Tibial nerve (tissue), 4 donors: ENCODE measurements at regions not wholly inside any gene's neighbourhood (a gene's known extent, or its start where the extent isn't known, plus 50 kb on each side); places are given as distances from the start of the nearest gene placed in this dataset.

Experiments used
- DNase-seq, 2 donors: peaks; one replicate each; pipeline ENCODE4 v3.0.0-alpha.2; 2019; ENCODE audit warnings: low spot score in 2 of 2
- H3K27ac ChIP-seq, 4 donors: fragments of 200-600 bp; sonication (generic) in 3 of 4; one replicate each; pipeline ENCODE4 v1.5.1; 2017 to 2019; ENCODE audit warnings: mild to moderate bottlenecking in 1 of 4
- H3K27me3 ChIP-seq, 2 donors: fragments of 200-600 bp; sonication (generic) in 1 of 2; one replicate each; pipeline versions ENCODE4 v1.5.1 to v1.6.0; 2017 to 2019
- H3K36me3 ChIP-seq, 3 donors: fragments of 200-600 bp; sonication (generic); one replicate each; pipeline ENCODE4 v1.5.1; 2018 to 2019
- H3K4me1 ChIP-seq, 4 donors: fragments of 200-600 bp; sonication (generic) in 3 of 4; one replicate each; pipeline ENCODE4 v1.5.1; 2017 to 2019
- H3K4me3 ChIP-seq, 4 donors: fragments of 200-600 bp; sonication (generic) in 3 of 4; one replicate each; pipeline ENCODE4 v1.5.1; 2017 to 2019; ENCODE audit warnings: mild to moderate bottlenecking in 1 of 4, moderate library complexity in 1 of 4
- H3K9me3 ChIP-seq, 4 donors: fragments of 200-600 bp; sonication (generic) in 3 of 4; one replicate each; pipeline ENCODE4 v1.5.1; 2017 to 2019
- CTCF ChIP-seq, 5 experiments: fragments of 200-600 bp in 3 of 5; fragments of 450-650 bp in 2 of 5; sonication (generic) in 3 of 5; IDR thresholded peaks; one replicate each; pipeline ENCODE4 v1.5.1; 2016 to 2019; ENCODE audit warnings: antibody characterized with exemption in 5 of 5, mild to moderate bottlenecking in 3 of 5, moderate library complexity in 2 of 5
- EP300 ChIP-seq, 2 donors: sonication (generic); formaldehyde crosslinking; IDR thresholded peaks; one replicate each; pipeline ENCODE4 v1.6.1; 2017; ENCODE audit warnings: antibody characterized with exemption in 2 of 2, mild to moderate bottlenecking in 1 of 2
- POLR2A ChIP-seq, 2 donors: fragments of 450-650 bp; IDR thresholded peaks; one replicate each; pipeline ENCODE4 v1.6.1; 2017; ENCODE audit warnings: antibody characterized with exemption in 2 of 2, mild to moderate bottlenecking in 2 of 2, moderate library complexity in 2 of 2
- WGBS, 2 donors: methylation state at CpG; one replicate each; pipeline ENCODE4 v1.1.5; 2018; 5-methylcytosine and 5-hydroxymethylcytosine counted together

GRCh38 chr5:88944751-88945531 is 62.0 kb upstream of the MEF2C start:
- no peak for TF ChIP-seq POLR2A (IDR thresholded peaks at IDR 0.05)
- TF ChIP-seq EP300 (IDR thresholded peaks at IDR 0.05) = no peak
- no peak for TF ChIP-seq CTCF (IDR thresholded peaks at IDR 0.05)
- H3K27me3 ChIP-seq = no peaks in the 10 kb centered on the region
- no peaks in the 10 kb centered on the region for H3K9me3 ChIP-seq
- no peak overlapping the region for H3K27ac ChIP-seq
- 77 to 78% methylated on average over 8 of the region's 8 CpGs for WGBS, 2 donors
- H3K4me3 ChIP-seq = no peak overlapping the region
- H3K4me1 ChIP-seq = peaks cover 0 to 34% (median 12%) of the 10 kb centered on the region in 4 donors
- DNase-seq = no peak
- H3K36me3 ChIP-seq = no peaks in the 10 kb centered on the region

- TF ChIP-seq EP300 (IDR thresholded peaks at IDR 0.05) (no peak), POLR2A (IDR thresholded peaks at IDR 0.05) (no peak), CTCF (IDR thresholded peaks at IDR 0.05) (no peak)
- Histone ChIP-seq H3K9me3 (no peaks in the 10 kb centered on the region), H3K4me3 (no peak overlapping the region), H3K27ac (no peak overlapping the region), H3K27me3 (no peaks in the 10 kb centered on the region), H3K36me3 (no peaks in the 10 kb centered on the region), H3K4me1 (peaks cover 0 to 34% (median 12%) of the 10 kb centered on the region in 4 donors)
- 94 to 97% methylated on average over 2 of the region's 2 CpGs for WGBS, 2 donors
- DNase-seq = no peak
These were observed 58.6 kb upstream of the MEF2C start for GRCh38 chr5:88941581-88941980.

- no peaks in the 10 kb centered on the region for H3K36me3 ChIP-seq
- peaks cover 0 to 34% (median 12%) of the 10 kb centered on the region in 4 donors for H3K4me1 ChIP-seq
- H3K9me3 ChIP-seq = no peaks in the 10 kb centered on the region
- H3K27me3 ChIP-seq = no peaks in the 10 kb centered on the region
- H3K27ac ChIP-seq = no peak overlapping the region
- WGBS, 2 donors = 96 to 97% methylated on average over 1 of the region's 1 CpG
- TF ChIP-seq POLR2A (IDR thresholded peaks at IDR 0.05) (no peak), EP300 (IDR thresholded peaks at IDR 0.05) (no peak), CTCF (IDR thresholded peaks at IDR 0.05) (no peak)
- no peak overlapping the region for H3K4me3 ChIP-seq
- DNase-seq = no peak
These were observed 57.7 kb upstream of the MEF2C start for GRCh38 chr5:88940713-88941112.

- 97 to 98% methylated on average over 2 of the region's 2 CpGs for WGBS, 2 donors
- TF ChIP-seq POLR2A (IDR thresholded peaks at IDR 0.05) (no peak), EP300 (IDR thresholded peaks at IDR 0.05) (no peak), CTCF (IDR thresholded peaks at IDR 0.05) (no peak)
- no peaks in the 10 kb centered on the region for H3K27me3 ChIP-seq
- no peak for DNase-seq
- H3K4me3 ChIP-seq = no peak overlapping the region
- no peak overlapping the region for H3K27ac ChIP-seq
- H3K4me1 ChIP-seq = peaks cover 0 to 34% (median 12%) of the 10 kb centered on the region in 4 donors
- no peaks in the 10 kb centered on the region for H3K9me3 ChIP-seq
- H3K36me3 ChIP-seq = no peaks in the 10 kb centered on the region
These were observed 56.3 kb upstream of the MEF2C start for GRCh38 chr5:88939300-88939699.

GRCh38 chr5:88938488-88938887 is 55.5 kb upstream of the MEF2C start:
- Histone ChIP-seq H3K27me3 (no peaks in the 10 kb centered on the region), H3K4me1 (peaks cover 0 to 28% (median 12%) of the 10 kb centered on the region in 4 donors), H3K4me3 (no peak overlapping the region), H3K27ac (peak overlapping the region in 1 of 4 donors; percentile 10), H3K9me3 (no peaks in the 10 kb centered on the region), H3K36me3 (no peaks in the 10 kb centered on the region)
- 84 to 85% methylated on average over 3 of the region's 3 CpGs for WGBS, 2 donors
- DNase-seq = no peak
- no peak for TF ChIP-seq CTCF (IDR thresholded peaks at IDR 0.05)
- no peak for TF ChIP-seq POLR2A (IDR thresholded peaks at IDR 0.05)
- no peak for TF ChIP-seq EP300 (IDR thresholded peaks at IDR 0.05)
